ENCODE measurements at regions not wholly inside any gene's neighbourhood (a gene's known extent, or its start where the extent isn't known, plus 50 kb on each side); places are given as distances from the start of the nearest gene placed in this dataset.
"Not testable (repeated sequence)": the region's sequence is repeated elsewhere in the genome, so short reads cannot be mapped to it uniquely, and the experiment has no call there.

GRCh38 chr13:30077240-30077735, 226.9 kb upstream of the UBL3 start:
- ATAC-seq: no peak
- H3K9me3 Mint-ChIP-seq: no peaks in the 10 kb centered on the region

DNA sequence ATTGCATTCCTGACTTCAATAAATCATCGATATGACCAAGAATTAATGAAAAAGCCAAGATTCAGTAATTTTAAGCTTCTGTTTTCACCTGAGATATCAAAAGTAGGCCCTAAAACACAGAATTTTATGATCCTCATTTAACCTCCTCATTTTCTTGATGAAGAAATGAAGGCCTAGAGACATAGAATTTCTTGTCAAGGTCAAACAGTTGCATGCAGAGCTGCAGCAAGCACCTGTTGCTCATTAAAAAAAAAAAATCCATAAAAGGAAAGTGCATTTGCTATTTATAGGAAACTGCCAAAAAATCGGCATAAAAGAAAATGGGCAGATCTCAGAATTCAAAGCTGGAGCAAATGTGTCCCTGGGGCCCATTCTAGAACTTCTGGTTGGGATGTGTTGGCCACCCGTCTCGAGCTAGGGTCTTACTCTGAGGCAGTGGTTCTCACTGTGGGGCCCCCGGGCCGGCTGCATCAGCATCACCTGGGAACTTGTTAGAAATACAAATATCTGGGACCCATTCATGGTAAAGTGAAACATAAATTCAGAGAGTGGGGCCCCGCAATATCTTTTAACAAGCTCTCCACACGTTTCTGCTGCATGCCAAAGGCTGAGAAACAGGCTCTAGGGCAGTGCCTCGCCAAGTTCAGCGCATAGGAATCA, 224.7 kb upstream of the UBL3 start:
- DNase-seq (no peak), ATAC-seq (no peak)
- Mint-ChIP-seq H3K9me3 (no peaks in the 10 kb centered on the region), H3K27me3 (no peaks in the 10 kb centered on the region), H3K4me3 (no peak overlapping the region), H3K27ac (no peak overlapping the region), H3K4me1 (no peaks in the 10 kb centered on the region), H3K36me3 (ENCODE audit: low read depth) (no peaks in the 10 kb centered on the region)

More at GRCh38 chr13:30077240-30077735, 226.9 kb upstream of the UBL3 start:
- H3K27ac Mint-ChIP-seq: no peak overlapping the region
- no peaks in the 10 kb centered on the region for H3K27me3 Mint-ChIP-seq
- H3K4me1 Mint-ChIP-seq: no peaks in the 10 kb centered on the region
- no peak for DNase-seq
- no peak overlapping the region for H3K4me3 Mint-ChIP-seq
- H3K36me3 Mint-ChIP-seq (ENCODE audit: low read depth): no peaks in the 10 kb centered on the region

- Mint-ChIP-seq H3K27me3 (no peaks in the 10 kb centered on the region), H3K4me3 (no peak overlapping the region), H3K27ac (no peak overlapping the region), H3K4me1 (no peaks in the 10 kb centered on the region), H3K9me3 (no peaks in the 10 kb centered on the region), H3K36me3 (ENCODE audit: low read depth) (no peaks in the 10 kb centered on the region)
- no peak for DNase-seq
- no peak for ATAC-seq
These were observed 224.0 kb upstream of the UBL3 start for GRCh38 chr13:30074431-30074830.

DNA sequence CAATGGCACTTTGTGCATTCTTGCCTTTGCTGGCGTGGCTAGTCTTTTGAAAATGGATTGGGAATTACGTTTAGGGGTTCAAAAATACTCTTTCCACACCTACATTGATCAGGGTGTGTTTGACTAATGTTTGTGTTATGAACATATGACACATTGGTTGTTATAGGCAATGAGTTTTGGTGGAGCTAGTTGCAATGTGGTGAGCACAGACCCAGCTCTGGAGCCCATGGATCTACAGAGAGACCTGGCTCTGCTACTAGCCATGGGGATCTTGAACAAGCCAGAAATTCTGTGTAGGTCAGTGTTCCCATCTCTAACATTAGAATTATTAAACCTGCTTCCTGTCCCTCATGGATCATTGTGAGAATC, 222.4 kb upstream of the UBL3 start:
- no peaks in the 10 kb centered on the region for H3K27me3 Mint-ChIP-seq
- ATAC-seq: no peak
- no peak overlapping the region for H3K4me3 Mint-ChIP-seq
- H3K27ac Mint-ChIP-seq: no peak overlapping the region
- H3K4me1 Mint-ChIP-seq: no peaks in the 10 kb centered on the region
- H3K9me3 Mint-ChIP-seq: no peaks in the 10 kb centered on the region
- H3K36me3 Mint-ChIP-seq (ENCODE audit: low read depth): no peaks in the 10 kb centered on the region
- DNase-seq: no peak

DNA sequence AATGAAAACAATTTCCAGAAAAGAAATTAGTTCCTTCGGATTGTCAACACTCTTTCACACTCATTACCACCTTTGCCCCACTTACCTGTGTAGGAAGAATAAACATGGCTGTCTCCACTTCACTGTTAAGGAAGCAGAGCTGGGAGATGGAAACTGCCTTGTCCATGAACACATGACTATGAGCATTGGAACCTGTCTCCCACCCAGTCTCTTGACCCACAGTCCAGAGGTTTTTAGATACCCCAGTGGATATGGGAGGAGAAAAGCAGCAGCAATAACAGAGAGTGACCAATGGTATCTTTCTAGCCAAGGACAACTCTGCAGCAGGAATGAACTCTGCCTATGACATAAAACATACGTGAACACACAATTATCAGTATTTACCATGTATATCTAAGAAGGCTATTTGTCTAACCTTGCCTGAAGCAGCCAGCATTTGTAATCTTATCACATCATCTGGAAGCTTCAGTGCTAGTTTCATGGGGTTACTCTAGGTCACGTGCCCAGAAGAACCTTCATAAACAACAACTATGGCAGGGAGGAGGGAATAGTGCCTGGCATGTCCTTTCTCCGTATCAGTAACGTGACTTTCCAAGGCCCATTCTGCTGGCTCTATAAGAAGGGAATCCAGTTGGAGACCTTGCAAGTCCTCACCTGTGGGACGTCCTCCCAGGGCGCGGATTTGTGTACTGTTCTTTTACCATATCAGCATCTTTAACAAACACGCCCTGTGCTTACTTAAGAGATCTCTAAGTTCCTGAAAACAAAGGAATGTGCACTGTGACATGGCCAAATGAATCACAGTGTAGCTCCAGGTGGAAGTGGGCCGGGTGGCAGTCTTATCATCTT, 221.8 kb upstream of the UBL3 start:
- H3K27me3 Mint-ChIP-seq: no peaks in the 10 kb centered on the region
- no peak overlapping the region for H3K4me3 Mint-ChIP-seq
- no peak for ATAC-seq
- H3K36me3 Mint-ChIP-seq (ENCODE audit: low read depth): no peaks in the 10 kb centered on the region
- H3K27ac Mint-ChIP-seq: no peak overlapping the region
- H3K4me1 Mint-ChIP-seq: no peaks in the 10 kb centered on the region
- DNase-seq: no peak
- no peaks in the 10 kb centered on the region for H3K9me3 Mint-ChIP-seq

DNA sequence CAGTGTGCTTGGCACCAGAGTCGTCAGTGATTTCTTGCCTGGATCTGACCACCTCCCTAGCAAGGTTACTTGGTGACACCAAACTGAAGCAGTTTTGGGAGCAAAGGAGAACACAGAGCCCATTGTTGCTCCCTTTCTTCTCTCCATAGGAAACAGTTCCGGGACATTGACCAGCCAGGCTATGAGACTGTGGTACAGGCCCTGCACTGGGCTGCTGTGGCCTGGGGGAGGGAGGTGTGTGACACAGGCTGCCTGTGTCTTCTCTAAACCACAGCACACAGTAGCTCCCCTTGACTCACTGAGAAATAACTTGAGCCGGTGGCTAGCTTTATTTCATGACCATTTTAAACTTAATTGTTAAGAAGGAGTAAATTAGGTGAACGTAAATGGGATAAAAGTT, 214.8 kb upstream of the UBL3 start:
- no peaks in the 10 kb centered on the region for H3K4me1 Mint-ChIP-seq
- peaks cover 6% of the 10 kb centered on the region for H3K27me3 Mint-ChIP-seq
- ATAC-seq: peak; percentile 49
- H3K9me3 Mint-ChIP-seq: no peaks in the 10 kb centered on the region
- H3K36me3 Mint-ChIP-seq (ENCODE audit: low read depth): no peaks in the 10 kb centered on the region
- H3K27ac Mint-ChIP-seq: no peak overlapping the region
- no peak overlapping the region for H3K4me3 Mint-ChIP-seq
- DNase-seq: no peak

DNA sequence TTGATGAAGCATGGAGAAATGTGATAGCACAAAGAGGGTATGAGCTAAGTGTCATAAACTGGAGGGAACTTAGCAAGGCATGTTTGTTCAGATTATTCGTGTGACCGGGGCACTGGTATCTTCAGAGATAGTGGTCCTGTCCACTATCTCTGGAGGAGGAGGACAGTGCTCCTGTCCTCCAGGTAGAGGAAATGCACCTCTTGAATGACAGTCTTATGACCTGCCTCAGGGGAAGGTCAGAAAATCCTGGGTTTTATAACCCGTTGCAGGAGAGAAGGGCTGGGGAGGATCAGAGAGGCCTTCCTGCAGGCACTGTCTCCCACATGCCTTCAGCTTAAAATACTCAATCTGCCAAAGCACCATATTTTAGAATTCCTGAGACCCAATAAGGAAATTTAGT, 213.5 kb upstream of the UBL3 start:
- H3K27ac Mint-ChIP-seq: no peak overlapping the region
- peaks cover 6% of the 10 kb centered on the region for H3K27me3 Mint-ChIP-seq
- H3K4me1 Mint-ChIP-seq: no peaks in the 10 kb centered on the region
- no peak for ATAC-seq
- no peak overlapping the region for H3K4me3 Mint-ChIP-seq
- peaks cover 6% of the 10 kb centered on the region for H3K9me3 Mint-ChIP-seq
- no peak for DNase-seq
- H3K36me3 Mint-ChIP-seq (ENCODE audit: low read depth): no peaks in the 10 kb centered on the region

GRCh38 chr13:30061217-30061616, 210.8 kb upstream of the UBL3 start:
- peaks cover 6% of the 10 kb centered on the region for H3K27me3 Mint-ChIP-seq
- H3K9me3 Mint-ChIP-seq: peaks cover 9% of the 10 kb centered on the region
- H3K4me3 Mint-ChIP-seq: no peak overlapping the region
- DNase-seq: no peak
- H3K4me1 Mint-ChIP-seq: no peaks in the 10 kb centered on the region
- ATAC-seq: peak; percentile 43
- no peak overlapping the region for H3K27ac Mint-ChIP-seq
- no peaks in the 10 kb centered on the region for H3K36me3 Mint-ChIP-seq (ENCODE audit: low read depth)

DNA sequence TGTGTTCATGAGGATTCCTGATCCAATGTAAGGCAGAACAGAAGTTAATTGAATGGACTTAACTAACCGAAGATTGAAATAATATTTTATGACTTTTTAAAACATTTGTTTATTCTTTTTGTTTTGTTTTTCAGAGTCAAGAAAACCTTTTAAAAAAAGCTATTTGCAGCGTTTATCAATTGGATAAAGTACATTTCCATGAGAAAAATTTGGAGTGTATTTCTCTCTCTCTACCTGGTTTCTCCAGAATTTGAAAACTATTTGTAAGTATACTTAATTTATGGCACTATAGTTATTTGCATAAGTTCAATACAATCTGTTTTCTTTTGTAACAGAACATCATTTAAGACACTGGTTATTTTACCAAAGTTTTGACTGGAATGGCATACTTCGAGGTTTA, 208.0 kb upstream of the UBL3 start:
- ATAC-seq (no peak), DNase-seq (no peak)
- H3K36me3 Mint-ChIP-seq (ENCODE audit: low read depth): no peaks in the 10 kb centered on the region
- H3K27ac Mint-ChIP-seq: no peak overlapping the region
- H3K4me3 Mint-ChIP-seq: no peak overlapping the region
- H3K27me3 Mint-ChIP-seq: peaks cover 6% of the 10 kb centered on the region
- H3K9me3 Mint-ChIP-seq: peaks cover 9% of the 10 kb centered on the region
- no peaks in the 10 kb centered on the region for H3K4me1 Mint-ChIP-seq

DNA sequence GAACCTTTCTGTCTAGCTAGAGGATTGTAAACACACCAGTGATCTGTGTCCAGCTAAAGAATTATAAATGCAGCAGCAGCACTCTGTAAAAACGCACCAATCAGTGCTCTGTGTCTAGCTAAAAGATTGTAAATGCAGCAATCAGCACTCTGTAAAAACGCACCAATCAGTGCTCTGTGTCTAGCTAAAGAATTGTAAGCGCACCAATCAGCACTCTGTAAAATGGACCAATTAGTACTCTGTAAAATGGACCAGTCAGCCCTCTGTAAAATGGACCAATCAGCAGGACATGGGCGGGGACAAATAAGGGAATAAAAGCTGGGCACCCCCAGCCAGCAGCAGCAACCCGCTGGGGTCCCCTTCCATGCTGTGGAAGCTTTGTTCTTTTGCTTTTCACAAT, 204.1 kb upstream of the UBL3 start:
- H3K36me3 Mint-ChIP-seq (ENCODE audit: low read depth); H3K4me3 Mint-ChIP-seq; H3K27me3 Mint-ChIP-seq; ATAC-seq; H3K27ac Mint-ChIP-seq; H3K4me1 Mint-ChIP-seq; H3K9me3 Mint-ChIP-seq; DNase-seq: not testable (repeated sequence)

GRCh38 chr13:30053939-30054338, 203.5 kb upstream of the UBL3 start:
- H3K9me3 Mint-ChIP-seq: peaks cover 3% of the 10 kb centered on the region
- H3K27ac Mint-ChIP-seq: no peak overlapping the region
- no peak for DNase-seq
- no peak for ATAC-seq
- peaks cover 10% of the 10 kb centered on the region for H3K4me1 Mint-ChIP-seq
- H3K4me3 Mint-ChIP-seq: no peak overlapping the region
- no peaks in the 10 kb centered on the region for H3K27me3 Mint-ChIP-seq
- no peaks in the 10 kb centered on the region for H3K36me3 Mint-ChIP-seq (ENCODE audit: low read depth)

DNA sequence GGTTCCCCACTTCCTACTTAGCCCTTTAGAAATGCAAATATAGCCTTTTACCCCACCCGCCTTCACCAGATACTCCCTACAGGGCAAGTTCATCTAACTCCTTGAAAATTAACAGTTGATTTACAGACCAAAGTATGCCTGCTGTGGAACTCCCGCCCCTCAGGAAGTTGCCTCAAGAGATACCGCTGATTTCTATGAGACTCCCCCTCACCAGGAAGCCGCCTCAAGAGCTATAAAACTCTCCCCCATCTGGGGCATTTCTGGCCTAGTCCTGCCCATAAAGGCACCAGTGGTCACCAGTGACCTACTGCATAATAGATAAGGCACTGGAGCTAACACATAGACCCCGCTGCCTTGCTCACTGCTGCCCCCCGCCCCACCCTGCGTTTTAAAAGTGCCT, 201.7 kb upstream of the UBL3 start:
- DNase-seq (peak; percentile 7), ATAC-seq (no peak)
- H3K36me3 Mint-ChIP-seq (ENCODE audit: low read depth): no peaks in the 10 kb centered on the region
- H3K4me1 Mint-ChIP-seq: peaks cover 21% of the 10 kb centered on the region
- H3K27ac Mint-ChIP-seq: no peak overlapping the region
- H3K27me3 Mint-ChIP-seq: no peaks in the 10 kb centered on the region
- no peak overlapping the region for H3K4me3 Mint-ChIP-seq
- H3K9me3 Mint-ChIP-seq: no peaks in the 10 kb centered on the region

DNA sequence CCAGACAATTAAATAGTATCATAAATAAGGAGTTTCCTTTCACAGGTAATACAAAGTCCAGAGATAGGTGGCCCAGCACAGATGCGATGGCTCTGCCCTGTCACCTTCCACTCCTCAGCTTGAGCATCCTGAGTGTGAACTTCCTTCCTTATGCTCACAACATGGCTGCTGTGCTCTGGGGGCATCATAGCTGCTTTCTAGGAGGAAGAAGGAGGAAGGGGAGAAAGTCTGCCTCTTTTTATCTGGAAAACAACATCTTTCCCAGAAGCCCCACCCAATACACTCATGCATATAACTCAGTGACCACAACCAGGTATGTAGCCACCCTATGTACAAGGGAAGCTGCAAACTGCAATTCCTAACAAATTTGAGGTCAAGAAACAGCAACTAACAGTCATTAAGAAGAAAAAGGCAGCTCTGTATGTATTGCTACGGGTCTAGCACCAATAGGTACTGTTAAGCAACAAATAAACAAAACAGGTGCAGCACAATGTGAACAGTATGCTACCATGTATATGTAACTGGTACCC, 201.2 kb upstream of the UBL3 start:
- DNase-seq (no peak), ATAC-seq (no peak)
- Mint-ChIP-seq H3K27ac (no peak overlapping the region), H3K4me3 (no peak overlapping the region), H3K4me1 (peaks cover 26% of the 10 kb centered on the region), H3K36me3 (ENCODE audit: low read depth) (no peaks in the 10 kb centered on the region), H3K9me3 (no peaks in the 10 kb centered on the region), H3K27me3 (no peaks in the 10 kb centered on the region)

GRCh38 chr13:30049692-30050091, 199.3 kb upstream of the UBL3 start:
- Mint-ChIP-seq H3K27ac (no peak overlapping the region), H3K4me1 (peaks cover 29% of the 10 kb centered on the region)
- peak; percentile 47 for ATAC-seq

More at GRCh38 chr13:30049692-30050091, 199.3 kb upstream of the UBL3 start:
- no peaks in the 10 kb centered on the region for H3K9me3 Mint-ChIP-seq
- no peaks in the 10 kb centered on the region for H3K36me3 Mint-ChIP-seq (ENCODE audit: low read depth)
- no peak overlapping the region for H3K4me3 Mint-ChIP-seq
- H3K27me3 Mint-ChIP-seq: no peaks in the 10 kb centered on the region
- no peak for DNase-seq

Measured in activated naive CD8-positive, alpha-beta T cell treated with anti-CD3 and anti-CD28 coated beads, Interleukin-2, amount 50 U/mL, for 24 hours (primary cell).